Panc1 (cell line): ENCODE measurements at regions not wholly inside any gene's neighbourhood (a gene's known extent, or its start where the extent isn't known, plus 50 kb on each side); places are given as distances from the start of the nearest gene placed in this dataset.

ENCODE experiments used
- ATAC-seq: fragments of 200-7000 bp; cut with Tn5 transposase; 2 replicates; pipeline ENCODE4 v1.9.1; 2020; ENCODE audit warnings: mild to moderate bottlenecking, moderate library complexity
- BruUV-seq: library from RNA; stranded (reverse); fragments of 400-500 nt; replicated peaks from 2 replicates; lab custom pipeline; 2021; lab: Mats Ljungman, UMichigan
- CTCF ChIA-PET: fragments of 300-600 bp; sonication (Branson Sonifier 250); formaldehyde crosslinking; loops from one replicate; lab custom pipeline; 2022; ENCODE audit warnings: antibody characterized with exemption; lab: Charles Lee
- POLR2A ChIA-PET: fragments of 300-600 bp; sonication (Branson Sonifier 250); formaldehyde crosslinking; loops from one replicate; lab custom pipeline; 2022; ENCODE audit warnings: antibody characterized with exemption; lab: Charles Lee
- DNase-seq: peaks from one replicate; pipeline ENCODE4 v3.0.0-alpha.2; 2010; ENCODE audit warnings: low read depth, low spot score
- H3K27ac ChIP-seq: 2 replicates; pipeline ENCODE4 v1.5.1; 2011; ENCODE audit warnings: mild to moderate bottlenecking, low read length, inconsistent platforms
- H3K27me3 ChIP-seq: fragments of 200-500 bp; sonication (Bioruptor generic); 2 replicates; pipeline ENCODE4 v1.6.0; 2014; ENCODE audit warnings: low read length, inconsistent platforms; ENCODE audit not compliant: control insufficient read depth, insufficient read depth
- H3K36me3 ChIP-seq: fragments of 200-500 bp; sonication (Bioruptor generic); 2 replicates; pipeline ENCODE4 v1.5.1; 2014; ENCODE audit warnings: inconsistent platforms, mild to moderate bottlenecking, low read length, moderate library complexity; ENCODE audit not compliant: control insufficient read depth, insufficient read depth
- H3K4me1 ChIP-seq: 2 replicates; pipeline ENCODE4 v1.5.1; 2011; ENCODE audit warnings: inconsistent platforms, mild to moderate bottlenecking, low read length, moderate library complexity; ENCODE audit not compliant: control insufficient read depth, insufficient read depth
- H3K4me3 ChIP-seq, 2 experiments: 2 replicates each; pipeline ENCODE4 v1.5.1; 2011 to 2012; ENCODE audit warnings: low read depth in 2 of 2, low read length in 2 of 2, mild to moderate bottlenecking in 2 of 2, inconsistent platforms in 1 of 2, moderate library complexity in 1 of 2
- H3K9me3 ChIP-seq: fragments of 200-500 bp; sonication (Bioruptor generic); 2 replicates; pipeline ENCODE4 v1.5.1; 2014; ENCODE audit warnings: low read depth, mild to moderate bottlenecking, inconsistent platforms, low read length, moderate library complexity; ENCODE audit not compliant: control insufficient read depth, insufficient read depth
- CTCF ChIP-seq: fragments of 450-650 bp; IDR thresholded peaks from 2 replicates; pipeline ENCODE4 v1.5.1; 2017; ENCODE audit warnings: mild to moderate bottlenecking
- POLR2AphosphoS5 ChIP-seq: IDR thresholded peaks from 2 replicates; pipeline ENCODE4 v1.6.1; 2012; ENCODE audit warnings: mild to moderate bottlenecking, low read depth, low read length, moderate library complexity
- REST ChIP-seq, 2 experiments: IDR thresholded peaks; 2 replicates each; pipeline ENCODE4 v1.6.1; 2011 to 2012; ENCODE audit warnings: low read depth in 2 of 2, control low read depth in 1 of 2, low read length in 1 of 2, mild to moderate bottlenecking in 1 of 2, moderate library complexity in 1 of 2; ENCODE audit not compliant: insufficient read depth in 1 of 2
- SIN3A ChIP-seq: IDR thresholded peaks from 2 replicates; pipeline ENCODE4 v1.6.1; 2012; ENCODE audit warnings: low read depth, mild to moderate bottlenecking, low read length, moderate library complexity, borderline replicate concordance; ENCODE audit not compliant: insufficient read depth
- TCF7L2 ChIP-seq: IDR thresholded peaks from 2 replicates; pipeline ENCODE4 v1.6.1; 2011; ENCODE audit warnings: mild to moderate bottlenecking, low read depth, low read length, inconsistent platforms
- in situ Hi-C: cut with HindIII; loops from 2 replicates; pipeline ENCODE4 v1.10.0; 2016; ENCODE audit warnings: low sequenced_read_pairs, low pct_unique_long_range_greater_than_20kb
- intact Hi-C: fragments of 100-400 bp; cut with micrococcal nuclease; formaldehyde crosslinking; loops from one replicate; pipeline ENCODE4 v1.10.0; 2022; ENCODE audit not compliant: unreplicated experiment

GRCh38 chr6:90708206-90708737 lies 121.4 kb upstream of the MAP3K7 start:
- Histone ChIP-seq H3K27ac (no peak overlapping the region), H3K27me3 (peaks cover 6% of the 10 kb centered on the region), H3K36me3 (no peaks in the 10 kb centered on the region; the same call in 1 of the 2 replicates), H3K4me1 (no peaks in the 10 kb centered on the region), H3K4me3 (no peak overlapping the region), H3K9me3 (no peaks in the 10 kb centered on the region)
- ATAC-seq: no peak
- ChIA-PET CTCF (no interaction called here), POLR2A (no interaction called here)
- in situ Hi-C loops: no loop called here
- BruUV-seq: no TSS peak
- DNase-seq: no peak
- TF ChIP-seq TCF7L2 (no peak), POLR2AphosphoS5 (no peak), SIN3A (no peak), REST (IDR thresholded peaks at IDR 0.05; ENCODE audit: insufficient read depth in 1 of 2, low read depth in 2 of 2, low read length in 1 of 2) (no peak), CTCF (no peak)
- intact Hi-C loops: no loop called here

GRCh38 chr6:90707246-90707645 lies 120.4 kb upstream of the MAP3K7 start:
- no peak overlapping the region for H3K27ac ChIP-seq
- H3K4me1 ChIP-seq: no peaks in the 10 kb centered on the region
- POLR2A ChIA-PET: no interaction called here
- DNase-seq (no peak), ATAC-seq (no peak)
- CTCF ChIA-PET: no interaction called here
- in situ Hi-C loops (no loop called here), intact Hi-C loops (no loop called here)
- H3K27me3 ChIP-seq: peaks cover 2% of the 10 kb centered on the region
- TF ChIP-seq CTCF: no peak
- TF ChIP-seq TCF7L2: no peak
- TF ChIP-seq REST (IDR thresholded peaks at IDR 0.05; ENCODE audit: insufficient read depth in 1 of 2, low read depth in 2 of 2, low read length in 1 of 2): no peak
- TF ChIP-seq SIN3A: no peak
- no peak for TF ChIP-seq POLR2AphosphoS5
- no peaks in the 10 kb centered on the region; the same call in 1 of the 2 replicates for H3K36me3 ChIP-seq
- H3K9me3 ChIP-seq: no peaks in the 10 kb centered on the region
- no TSS peak for BruUV-seq
- H3K4me3 ChIP-seq: no peak overlapping the region
